GM12878 (cell line): ENCODE measurements at regions not wholly inside any gene's neighbourhood (a gene's known extent, or its start where the extent isn't known, plus 50 kb on each side); places are given as distances from the start of the nearest gene placed in this dataset.

Experiments used
- ATAC-seq: fragments of 200-7000 bp; cut with Tn5 transposase; 3 replicates; pipeline ENCODE4 v1.9.1; 2020; ENCODE audit warnings: mild to moderate bottlenecking, moderate library complexity
- BruUV-seq: library from RNA; stranded (reverse); fragments of 400-500 nt; replicated peaks from 2 replicates; lab custom pipeline; 2021; lab: Mats Ljungman, UMichigan
- CTCF ChIA-PET: fragments of 300-600 bp; sonication (Branson Sonifier 250); formaldehyde crosslinking; extraction: SDS; loops from one replicate; lab custom pipeline; 2021; ENCODE audit warnings: inconsistent platforms; lab: Yijun Ruan, JAX
- POLR2A ChIA-PET: fragments of 350-600 bp; formaldehyde crosslinking; extraction: SDS; loops from one replicate; lab custom pipeline; 2021; ENCODE audit warnings: inconsistent platforms; lab: Charles Lee
- RAD21 ChIA-PET: fragments of 300-600 bp; sonication (Branson Sonifier 250); formaldehyde crosslinking; loops from one replicate; lab custom pipeline; 2023; ENCODE audit warnings: antibody characterized with exemption; ENCODE audit not compliant: unreplicated experiment; lab: Charles Lee
- SMC1A ChIA-PET: fragments of 300-600 bp; sonication (Branson Sonifier 250); formaldehyde crosslinking; loops from one replicate; lab custom pipeline; 2023; ENCODE audit not compliant: unreplicated experiment, uncharacterized antibody; lab: Charles Lee
- DNase-seq: peaks from one replicate; pipeline ENCODE4 v3.0.0-alpha.2; 2011; ENCODE audit warnings: low read depth, low spot score
- FAIRE-seq: peaks from 3 replicates; lab custom pipeline; 2011; peaks lifted over from hg19 to GRCh38; lab: Jason Lieb, UNC
- H2AFZ ChIP-seq: 2 replicates; pipeline ENCODE4 v1.6.0; 2011; ENCODE audit warnings: low read depth, low read length, control low read depth; ENCODE audit not compliant: control insufficient read depth
- H3K27ac ChIP-seq: 2 replicates; pipeline ENCODE4 v1.5.1; 2011; ENCODE audit warnings: control low read depth; ENCODE audit not compliant: control insufficient read depth, insufficient read depth
- H3K27me3 ChIP-seq, 2 experiments: replicated peaks in 1 of 2; 2 replicates each; pipeline versions ENCODE4 v1.6.0 to v1.6.1; 2011; ENCODE audit warnings: low read length in 1 of 2; ENCODE audit not compliant: control insufficient read depth in 2 of 2, insufficient read depth in 2 of 2
- H3K36me3 ChIP-seq, 2 experiments: 2 replicates each; pipeline ENCODE4 v1.5.1; 2011; ENCODE audit warnings: low read length in 1 of 2; ENCODE audit not compliant: control insufficient read depth in 2 of 2, insufficient read depth in 2 of 2
- H3K4me1 ChIP-seq: 2 replicates; pipeline ENCODE4 v1.6.1; 2011; ENCODE audit warnings: mild to moderate bottlenecking, low read length, moderate library complexity, mixed read lengths; ENCODE audit not compliant: control insufficient read depth, insufficient read depth
- H3K4me2 ChIP-seq: 2 replicates; pipeline ENCODE4 v1.6.0; 2011; ENCODE audit warnings: control low read depth; ENCODE audit not compliant: control insufficient read depth, insufficient read depth
- H3K4me3 ChIP-seq: fragments of 200-600 bp; sonication (generic); 2 replicates; pipeline ENCODE4 v1.5.1; 2016
- H3K79me2 ChIP-seq: 2 replicates; pipeline ENCODE4 v1.6.0; 2011; ENCODE audit warnings: low read length; ENCODE audit not compliant: control insufficient read depth, insufficient read depth
- H3K9ac ChIP-seq: 2 replicates; pipeline ENCODE4 v1.8.0; 2011; ENCODE audit warnings: low read length, control low read depth, mixed read lengths; ENCODE audit not compliant: control insufficient read depth, insufficient read depth
- H3K9me3 ChIP-seq: replicated peaks from 3 replicates; pipeline ENCODE4 v1.5.1; 2011; ENCODE audit warnings: mild to moderate bottlenecking, low read length; ENCODE audit not compliant: control insufficient read depth, insufficient read depth
- H4K20me1 ChIP-seq: 2 replicates; pipeline ENCODE4 v1.6.0; 2011; ENCODE audit not compliant: control insufficient read depth, insufficient read depth
- EZH2 ChIP-seq: IDR thresholded peaks from 2 replicates; pipeline ENCODE4 v1.6.1; 2012; ENCODE audit warnings: low read depth, mild to moderate bottlenecking, control low read depth, inconsistent platforms, low read length, borderline replicate concordance; ENCODE audit not compliant: control insufficient read depth
- HDGF ChIP-seq: fragments of 450-650 bp; IDR thresholded peaks from 2 replicates; pipeline ENCODE4 v1.6.1; 2016; ENCODE audit warnings: antibody characterized with exemption
- IKZF1 ChIP-seq: fragments of 450-650 bp; conservative IDR thresholded peaks from 2 replicates; pipeline ENCODE4 v1.6.1; 2017; ENCODE audit warnings: antibody characterized with exemption, mild to moderate bottlenecking
- IRF3 ChIP-seq: fragments of 450-650 bp; IDR thresholded peaks from 2 replicates; pipeline ENCODE4 v1.6.1; 2014; ENCODE audit warnings: mild to moderate bottlenecking
- MYC ChIP-seq: IDR thresholded peaks from 2 replicates; pipeline ENCODE4 v1.6.1; 2011; ENCODE audit warnings: mild to moderate bottlenecking, low read length, moderate library complexity, inconsistent platforms; ENCODE audit not compliant: insufficient read depth, insufficient replicate concordance, insufficient read length, severe bottlenecking
- NBN ChIP-seq: fragments of 450-650 bp; IDR thresholded peaks from 2 replicates; pipeline ENCODE4 v1.6.1; 2016
- NFIC ChIP-seq: IDR thresholded peaks from 2 replicates; pipeline ENCODE4 v1.6.1; 2012; ENCODE audit warnings: low read depth, mild to moderate bottlenecking, inconsistent platforms, low read length, moderate library complexity
- NFYA ChIP-seq: IDR thresholded peaks from 2 replicates; pipeline ENCODE4 v1.6.1; 2011; ENCODE audit warnings: low read depth, mild to moderate bottlenecking, low read length, improper control_type of control experiment, borderline replicate concordance
- PAX5 ChIP-seq: IDR thresholded peaks from 2 replicates; pipeline ENCODE4 v1.6.1; 2011; ENCODE audit warnings: low read depth, low read length, borderline replicate concordance
- PBX3 ChIP-seq: IDR thresholded peaks from 2 replicates; pipeline ENCODE4 v1.6.1; 2011; ENCODE audit warnings: mild to moderate bottlenecking, low read depth, low read length, moderate library complexity; ENCODE audit not compliant: insufficient replicate concordance
- RB1 ChIP-seq: fragments of 450-650 bp; formaldehyde crosslinking; IDR thresholded peaks from 2 replicates; pipeline ENCODE4 v1.6.1; 2017; ENCODE audit warnings: mild to moderate bottlenecking, borderline replicate concordance
- RBBP5 ChIP-seq: fragments of 200-600 bp; sonication (generic); conservative IDR thresholded peaks from 2 replicates; pipeline ENCODE4 v1.6.1; 2016
- SIN3A ChIP-seq: IDR thresholded peaks from 2 replicates; pipeline ENCODE4 v1.6.1; 2012; ENCODE audit warnings: low read depth, low read length, improper control_type of control experiment
- SKIL ChIP-seq: fragments of 450-650 bp; IDR thresholded peaks from 2 replicates; pipeline ENCODE4 v1.6.1; 2017; ENCODE audit warnings: mild to moderate bottlenecking, low read depth, inconsistent platforms; ENCODE audit not compliant: poor library complexity, severe bottlenecking
- SMAD1 ChIP-seq: fragments of 450-650 bp; IDR thresholded peaks from 2 replicates; pipeline ENCODE4 v1.6.1; 2018; ENCODE audit warnings: mild to moderate bottlenecking, low read depth; ENCODE audit not compliant: partially characterized antibody
- ZNF274 ChIP-seq: IDR thresholded peaks from one replicate; pipeline ENCODE4 v1.8.0; 2011; ENCODE audit not compliant: insufficient read length, insufficient read depth
- ZNF592 ChIP-seq: fragments of 450-650 bp; IDR thresholded peaks from 2 replicates; pipeline ENCODE4 v1.6.1; 2017; ENCODE audit warnings: mild to moderate bottlenecking, moderate library complexity
- WGBS: methylation state at CpG from one replicate; pipeline ENCODE4 v1.1.6; 2016; ENCODE audit warnings: low lambda C conversion rate; ENCODE audit not compliant: insufficient replicate concordance, insufficient coverage; ENCODE audit errors: missing lambda C conversion rate; 5-methylcytosine and 5-hydroxymethylcytosine counted together
- in situ Hi-C: fragments of 300-500 bp; cut with MboI; formaldehyde crosslinking; loops from 9 replicates; pipeline ENCODE4 v1.14.3; 2018; ENCODE audit warnings: mixed read lengths
- intact Hi-C: fragments of 100-400 bp; cut with micrococcal nuclease; formaldehyde crosslinking; loops from one replicate; pipeline ENCODE4 v1.14.2; 2022; ENCODE audit not compliant: unreplicated experiment

GRCh38 chr5:68817632-68818031 lies 276.2 kb upstream of the SLC30A5 start:
- intact Hi-C loops (no loop called here), in situ Hi-C loops (no loop called here)
- H4K20me1 ChIP-seq, result no peaks in the 10 kb centered on the region
- no peak for FAIRE-seq
- no peak for ATAC-seq
- H3K4me1 ChIP-seq, result no peaks in the 10 kb centered on the region
- H3K9ac ChIP-seq, result no peak overlapping the region
- ChIA-PET POLR2A (no interaction called here), CTCF (no interaction called here), SMC1A (interaction anchor here (0.7 kb wide), 1 partner anchor 13 kb away, joined by 3 read pairs; no protein-coding TSS in a partner anchor), RAD21 (no interaction called here)
- no peaks in the 10 kb centered on the region for H3K36me3 ChIP-seq
- H3K27ac ChIP-seq, result no peak overlapping the region
- no peak for DNase-seq
- no peak overlapping the region for H2AFZ ChIP-seq
- BruUV-seq, result no TSS peak
- H3K9me3 ChIP-seq, result no peaks in the 10 kb centered on the region
- no peaks in the 10 kb centered on the region for H3K79me2 ChIP-seq
- H3K4me2 ChIP-seq, result no peak overlapping the region
- WGBS, result 10% methylated on average over 2 of the region's 2 CpGs
- peaks cover 0 to 3% of the 10 kb centered on the region in 2 experiments; a peak in 2 of 4 replicates for H3K27me3 ChIP-seq
- no peak overlapping the region for H3K4me3 ChIP-seq
- TF ChIP-seq NFYA (no peak), PAX5 (no peak), EZH2 (no peak), ZNF274 (no peak), RBBP5 (no peak), SMAD1 (no peak), RB1 (no peak), PBX3 (no peak), HDGF (no peak), ZNF592 (no peak), SIN3A (no peak), IKZF1 (no peak), SKIL (no peak), NFIC (no peak), NBN (no peak), IRF3 (no peak), MYC (no peak)
